GM18519 (cell line): ENCODE measurements at regions not wholly inside any gene's neighbourhood (a gene's known extent, or its start where the extent isn't known, plus 50 kb on each side); places are given as distances from the start of the nearest gene placed in this dataset.
"Not testable (repeated sequence)": the region's sequence is repeated elsewhere in the genome, so short reads cannot be mapped to it uniquely, and the experiment has no call there.

Experiments used
- ATAC-seq: cut with Tn5 transposase; IDR thresholded peaks from one replicate; pipeline ENCODE4 v1.9.1; 2021; ENCODE audit warnings: mild to moderate bottlenecking, moderate library complexity; ENCODE audit not compliant: unreplicated experiment, low FRiP score

GRCh38 chr2:129377078-129377469 is 602.4 kb upstream of the RAB6C start:
- ATAC-seq, result no peak

GRCh38 chr2:129378186-129378585 is 601.3 kb upstream of the RAB6C start:
- no peak for ATAC-seq

GRCh38 chr2:129379411-129379810 is 600.1 kb upstream of the RAB6C start:
- ATAC-seq, result peak; percentile 58

GRCh38 chr2:129381789-129382188 is 597.7 kb upstream of the RAB6C start:
- ATAC-seq, result no peak

GRCh38 chr2:129388870-129389269 is 590.6 kb upstream of the RAB6C start:
- no peak for ATAC-seq

GRCh38 chr2:129393816-129394215 is 585.6 kb upstream of the RAB6C start:
- ATAC-seq, result no peak

- ATAC-seq, result no peak
Observed at GRCh38 chr2:129396980-129397599, 582.4 kb upstream of the RAB6C start.

GRCh38 chr2:129400826-129401225 is 578.6 kb upstream of the RAB6C start:
- no peak for ATAC-seq

- no peak for ATAC-seq
Observed at GRCh38 chr2:129402076-129402475, 577.4 kb upstream of the RAB6C start.

GRCh38 chr2:129404000-129404685 is 575.3 kb upstream of the RAB6C start:
- ATAC-seq, result no peak

GRCh38 chr2:129408570-129408969 is 570.9 kb upstream of the RAB6C start:
- no peak for ATAC-seq

GRCh38 chr2:129417041-129417440 is 562.4 kb upstream of the RAB6C start:
- ATAC-seq, result not testable (repeated sequence)

GRCh38 chr2:129422028-129422427 is 557.4 kb upstream of the RAB6C start:
- no peak for ATAC-seq

- ATAC-seq, result no peak
Observed at GRCh38 chr2:129428086-129428660, 551.3 kb upstream of the RAB6C start.

GRCh38 chr2:129430911-129431310 is 548.6 kb upstream of the RAB6C start:
- no peak for ATAC-seq

GRCh38 chr2:129431881-129432280 is 547.6 kb upstream of the RAB6C start:
- no peak for ATAC-seq

- no peak for ATAC-seq
Observed at GRCh38 chr2:129436809-129437208, 542.7 kb upstream of the RAB6C start.

- no peak for ATAC-seq
Observed at GRCh38 chr2:129437725-129438124, 541.7 kb upstream of the RAB6C start.

- ATAC-seq, result no peak
Observed at GRCh38 chr2:129438501-129439057, 540.9 kb upstream of the RAB6C start.

- ATAC-seq, result no peak
Observed at GRCh38 chr2:129439406-129440302, 539.8 kb upstream of the RAB6C start.

- ATAC-seq, result no peak
Observed at GRCh38 chr2:129441610-129442009, 537.9 kb upstream of the RAB6C start.
